Uterus (tissue), 3 donors: ENCODE measurements at regions not wholly inside any gene's neighbourhood (a gene's known extent, or its start where the extent isn't known, plus 50 kb on each side); places are given as distances from the start of the nearest gene placed in this dataset.

ENCODE experiments used
- DNase-seq, 2 donors: peaks; one replicate each; pipeline ENCODE4 v3.0.0-alpha.2; 2019 to 2020
- H3K27ac ChIP-seq, 2 donors: fragments of 200-600 bp; sonication (generic); 1 replicate in 1 of 2; 2 replicates in 1 of 2; pipeline ENCODE4 v1.5.1; 2016 to 2018
- H3K27me3 ChIP-seq, 2 donors: fragments of 200-600 bp; sonication (generic); one replicate each; pipeline ENCODE4 v1.5.1; 2018 to 2019; ENCODE audit warnings: control low read depth in 1 of 2
- H3K36me3 ChIP-seq, 2 donors: fragments of 200-600 bp; sonication (generic); one replicate each; pipeline ENCODE4 v1.5.1; 2019; ENCODE audit warnings: control low read depth in 1 of 2
- H3K4me1 ChIP-seq, 2 donors: fragments of 200-600 bp; sonication (generic); one replicate each; pipeline ENCODE4 v1.5.1; 2018 to 2019; ENCODE audit warnings: control low read depth in 1 of 2
- H3K4me3 ChIP-seq, 2 donors: fragments of 200-600 bp; sonication (generic); 1 replicate in 1 of 2; 2 replicates in 1 of 2; pipeline ENCODE4 v1.5.1; 2018 to 2019; ENCODE audit warnings: mild to moderate bottlenecking in 1 of 2
- H3K9me3 ChIP-seq, 2 donors: fragments of 200-600 bp; sonication (generic); one replicate each; pipeline ENCODE4 v1.5.1; 2019; ENCODE audit warnings: control low read depth in 1 of 2
- POLR2A ChIP-seq, 2 donors: fragments of 450-650 bp; IDR thresholded peaks; one replicate each; pipeline ENCODE4 v1.6.1; 2016; ENCODE audit warnings: antibody characterized with exemption in 2 of 2, mild to moderate bottlenecking in 1 of 2, moderate library complexity in 1 of 2
- intact Hi-C: fragments of 100-400 bp; cut with DNase I; formaldehyde crosslinking; loops from one replicate; pipeline ENCODE4 v1.15.1; 2023; ENCODE audit warnings: low total_unique reads
- TF ChIP-seq, protein P1 (sequence below), 4 experiments: fragments of 200-600 bp in 2 of 4; fragments of 450-650 bp in 2 of 4; sonication (generic) in 2 of 4; IDR thresholded peaks; one replicate each; pipeline ENCODE4 v1.5.1; 2016 to 2019; ENCODE audit warnings: antibody characterized with exemption in 4 of 4, mild to moderate bottlenecking in 2 of 4, moderate library complexity in 1 of 4
- donor health status: DM: yes; HTN: yes; CAD: no.

DNA sequence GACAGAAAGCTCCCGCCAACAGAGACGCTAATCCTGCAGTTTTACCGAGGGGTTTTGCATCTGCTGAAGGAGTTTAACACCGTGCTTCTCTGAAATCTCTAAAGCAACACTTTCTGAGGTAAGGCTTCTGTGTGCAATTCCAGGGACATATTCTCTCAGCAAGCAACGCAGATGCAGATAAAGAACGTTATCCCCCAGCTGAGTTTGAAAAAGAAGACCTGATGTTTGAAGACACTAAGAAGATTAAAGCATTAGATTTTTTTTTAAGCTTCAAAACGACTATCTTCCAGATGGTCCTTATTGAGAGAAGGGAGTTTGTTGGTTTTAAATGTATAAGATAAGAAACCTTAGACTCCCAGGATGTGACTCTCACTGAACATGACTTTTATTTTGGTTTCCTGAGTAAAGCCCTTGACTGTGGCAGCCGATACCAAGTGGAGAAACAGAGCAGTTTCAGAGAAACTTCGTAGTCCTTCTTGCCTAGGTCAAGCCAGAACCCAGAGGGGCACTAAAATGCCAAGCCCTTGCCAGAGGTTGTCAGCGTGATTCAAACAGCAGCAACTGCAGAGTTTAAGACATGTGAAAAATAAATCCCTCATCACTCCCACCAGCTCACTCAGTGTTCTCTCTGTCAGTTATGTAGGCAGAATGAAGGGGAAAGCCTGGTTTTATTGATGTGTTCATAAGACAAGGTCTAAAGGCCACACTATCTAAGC, 353.3 kb upstream of the CNR1 start:
- H3K4me1 ChIP-seq = no peaks in the 10 kb centered on the region
- H3K9me3 ChIP-seq = no peaks in the 10 kb centered on the region
- no peaks in the 10 kb centered on the region for H3K36me3 ChIP-seq
- no peak for TF ChIP-seq POLR2A (IDR thresholded peaks at IDR 0.05)
- TF ChIP-seq, protein P1, sequence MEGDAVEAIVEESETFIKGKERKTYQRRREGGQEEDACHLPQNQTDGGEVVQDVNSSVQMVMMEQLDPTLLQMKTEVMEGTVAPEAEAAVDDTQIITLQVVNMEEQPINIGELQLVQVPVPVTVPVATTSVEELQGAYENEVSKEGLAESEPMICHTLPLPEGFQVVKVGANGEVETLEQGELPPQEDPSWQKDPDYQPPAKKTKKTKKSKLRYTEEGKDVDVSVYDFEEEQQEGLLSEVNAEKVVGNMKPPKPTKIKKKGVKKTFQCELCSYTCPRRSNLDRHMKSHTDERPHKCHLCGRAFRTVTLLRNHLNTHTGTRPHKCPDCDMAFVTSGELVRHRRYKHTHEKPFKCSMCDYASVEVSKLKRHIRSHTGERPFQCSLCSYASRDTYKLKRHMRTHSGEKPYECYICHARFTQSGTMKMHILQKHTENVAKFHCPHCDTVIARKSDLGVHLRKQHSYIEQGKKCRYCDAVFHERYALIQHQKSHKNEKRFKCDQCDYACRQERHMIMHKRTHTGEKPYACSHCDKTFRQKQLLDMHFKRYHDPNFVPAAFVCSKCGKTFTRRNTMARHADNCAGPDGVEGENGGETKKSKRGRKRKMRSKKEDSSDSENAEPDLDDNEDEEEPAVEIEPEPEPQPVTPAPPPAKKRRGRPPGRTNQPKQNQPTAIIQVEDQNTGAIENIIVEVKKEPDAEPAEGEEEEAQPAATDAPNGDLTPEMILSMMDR (IDR thresholded peaks at IDR 0.05) = no peak
- no peaks in the 10 kb centered on the region for H3K27me3 ChIP-seq
- intact Hi-C loops = no loop called here
- no peak overlapping the region for H3K27ac ChIP-seq
- DNase-seq = no peak
- H3K4me3 ChIP-seq = no peak overlapping the region

DNA sequence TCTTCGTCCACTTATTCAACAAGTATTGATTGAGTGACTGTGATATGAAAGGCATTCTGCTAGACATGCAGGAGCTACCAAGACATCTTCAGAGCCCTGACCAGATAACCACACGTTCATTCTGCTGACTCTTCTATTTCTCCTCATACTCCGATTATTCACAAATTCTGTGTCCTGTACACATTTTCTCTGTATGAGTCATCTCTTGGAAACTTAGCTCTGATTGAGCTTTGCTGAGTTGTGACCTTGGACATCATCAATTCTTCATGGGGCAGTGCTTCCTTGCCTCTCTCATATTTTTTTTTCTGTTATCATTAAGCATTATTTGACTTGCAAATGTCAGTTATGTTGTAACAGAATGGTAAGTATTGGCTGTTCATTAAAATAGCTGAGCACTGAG, 351.6 kb upstream of the CNR1 start:
- H3K4me1 ChIP-seq = no peaks in the 10 kb centered on the region
- H3K27me3 ChIP-seq = no peaks in the 10 kb centered on the region
- TF ChIP-seq, protein P1 (IDR thresholded peaks at IDR 0.05) = no peak
- no peak for TF ChIP-seq POLR2A (IDR thresholded peaks at IDR 0.05)
- intact Hi-C loops = no loop called here
- no peak overlapping the region for H3K4me3 ChIP-seq
- H3K27ac ChIP-seq = no peak overlapping the region
- no peaks in the 10 kb centered on the region for H3K9me3 ChIP-seq
- H3K36me3 ChIP-seq = no peaks in the 10 kb centered on the region
- DNase-seq = no peak

DNA sequence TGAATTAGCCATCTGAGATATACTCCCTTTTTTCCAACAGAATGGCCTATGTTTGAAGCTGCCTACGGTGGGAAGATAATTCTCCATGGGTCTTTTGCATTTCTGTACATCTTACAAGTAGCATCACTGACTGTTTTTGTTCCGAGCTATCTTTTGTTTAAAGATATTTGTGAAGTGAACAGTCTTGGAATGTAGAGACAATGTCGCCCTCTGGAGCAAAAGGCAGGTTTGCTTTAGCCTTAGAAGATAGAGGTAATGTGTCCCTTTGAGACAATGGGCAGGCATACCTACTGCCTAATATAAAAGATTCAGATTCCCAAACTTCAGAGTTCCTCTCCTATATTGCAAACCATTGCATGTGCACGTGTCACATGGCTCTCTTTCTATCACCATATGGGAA, 347.8 kb upstream of the CNR1 start:
- intact Hi-C loops = no loop called here
- H3K4me1 ChIP-seq = no peaks in the 10 kb centered on the region
- TF ChIP-seq, protein P1 (IDR thresholded peaks at IDR 0.05) = no peak
- no peaks in the 10 kb centered on the region for H3K27me3 ChIP-seq
- no peaks in the 10 kb centered on the region for H3K9me3 ChIP-seq
- H3K36me3 ChIP-seq = no peaks in the 10 kb centered on the region
- H3K4me3 ChIP-seq = no peak overlapping the region
- no peak for DNase-seq
- H3K27ac ChIP-seq = no peak overlapping the region

DNA sequence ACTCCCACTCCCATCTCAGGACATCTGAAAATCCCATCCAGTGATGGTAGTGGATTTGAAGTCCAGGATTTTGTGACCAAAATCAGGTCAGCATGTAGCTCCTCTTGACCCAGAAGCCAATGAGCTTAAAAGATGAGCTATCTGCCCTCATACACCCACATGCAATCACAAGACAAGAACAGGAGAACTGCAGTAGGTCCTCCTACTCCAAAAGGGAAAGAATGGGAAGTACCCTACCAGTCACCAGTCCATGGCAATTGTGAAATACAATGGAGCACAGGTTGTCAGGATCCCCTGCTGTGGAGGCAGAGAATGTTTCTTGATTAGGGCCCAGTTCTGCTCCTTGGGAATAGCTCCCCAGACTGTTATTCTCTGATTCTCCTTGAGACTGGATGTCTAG, 347.3 kb upstream of the CNR1 start:
- Histone ChIP-seq H3K9me3 (no peaks in the 10 kb centered on the region), H3K4me1 (no peaks in the 10 kb centered on the region), H3K27me3 (no peaks in the 10 kb centered on the region), H3K36me3 (no peaks in the 10 kb centered on the region), H3K4me3 (no peak overlapping the region), H3K27ac (no peak overlapping the region)
- TF ChIP-seq, protein P1 (IDR thresholded peaks at IDR 0.05) = no peak
- no peak for TF ChIP-seq POLR2A (IDR thresholded peaks at IDR 0.05)
- no peak for DNase-seq
- intact Hi-C loops = no loop called here

DNA sequence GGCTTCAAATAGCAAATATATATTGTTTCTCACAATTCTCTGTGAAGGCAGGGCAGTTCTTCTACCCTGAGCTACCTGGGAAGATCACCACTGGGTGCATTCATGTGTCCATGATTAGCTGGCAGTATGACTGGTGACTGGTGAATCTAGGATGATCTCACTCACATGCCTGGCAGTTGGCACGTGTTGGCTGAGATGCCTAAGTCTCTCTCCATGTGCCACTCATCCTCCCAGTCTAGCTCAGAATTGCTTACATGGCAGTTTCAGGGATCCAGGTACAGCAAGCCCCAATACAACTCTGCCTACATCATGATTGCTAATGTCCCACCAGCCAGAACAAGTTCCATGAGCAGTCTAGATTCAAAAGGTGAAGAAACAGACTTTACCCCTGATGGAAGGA, 346.8 kb upstream of the CNR1 start:
- no peak for DNase-seq
- H3K27me3 ChIP-seq = no peaks in the 10 kb centered on the region
- intact Hi-C loops = no loop called here
- no peaks in the 10 kb centered on the region for H3K36me3 ChIP-seq
- H3K27ac ChIP-seq = no peak overlapping the region
- no peak for TF ChIP-seq POLR2A (IDR thresholded peaks at IDR 0.05)
- TF ChIP-seq, protein P1 (IDR thresholded peaks at IDR 0.05) = no peak
- H3K9me3 ChIP-seq = no peaks in the 10 kb centered on the region
- H3K4me1 ChIP-seq = no peaks in the 10 kb centered on the region
- no peak overlapping the region for H3K4me3 ChIP-seq
